GM19239 (cell line): ENCODE measurements at regions not wholly inside any gene's neighbourhood (a gene's known extent, or its start where the extent isn't known, plus 50 kb on each side); places are given as distances from the start of the nearest gene placed in this dataset.
A peak's percentile ranks its signal among the peaks of the same experiment; 100 is the strongest.

ENCODE experiments used
- DNase-seq: peaks from one replicate; pipeline ENCODE4 v3.0.0; 2011; ENCODE audit warnings: low spot score; ENCODE audit not compliant: insufficient read length
- FAIRE-seq: peaks from 2 replicates; lab custom pipeline; 2011; peaks lifted over from hg19 to GRCh38; lab: Jason Lieb, UNC

- FAIRE-seq (no peak), DNase-seq (no peak)
These were observed 53.0 kb upstream of the SMOX start for GRCh38 chr20:4095639-4096038.

GRCh38 chr20:4091490-4092479 lies 56.8 kb upstream of the SMOX start:
- FAIRE-seq: peak; percentile 33
- no peak for DNase-seq

GRCh38 chr20:4090756-4091489 lies 57.7 kb upstream of the SMOX start:
- FAIRE-seq (no peak), DNase-seq (no peak)

GRCh38 chr20:4089756-4090487 lies 58.7 kb upstream of the SMOX start:
- FAIRE-seq (no peak), DNase-seq (no peak)

- FAIRE-seq (no peak), DNase-seq (no peak)
These were observed 59.9 kb upstream of the SMOX start for GRCh38 chr20:4088766-4089165.

GRCh38 chr20:4087923-4088322 lies 60.7 kb upstream of the SMOX start:
- no peak for DNase-seq
- no peak for FAIRE-seq

GRCh38 chr20:4086771-4087687 lies 61.6 kb upstream of the SMOX start:
- FAIRE-seq (no peak), DNase-seq (no peak)

- FAIRE-seq (no peak), DNase-seq (no peak)
These were observed 63.9 kb upstream of the SMOX start for GRCh38 chr20:4084721-4085120.

- FAIRE-seq (no peak), DNase-seq (no peak)
These were observed 64.5 kb upstream of the SMOX start for GRCh38 chr20:4084096-4084495.

GRCh38 chr20:4083098-4083865 lies 65.3 kb upstream of the SMOX start:
- FAIRE-seq (no peak), DNase-seq (no peak)

- DNase-seq: peak; percentile 9
- peak; percentile 90 for FAIRE-seq
These were observed 66.1 kb upstream of the SMOX start for GRCh38 chr20:4082406-4083097.

- DNase-seq: no peak
- FAIRE-seq: no peak
These were observed 66.1 kb upstream of the RNF24 start for GRCh38 chr20:4081421-4081820.

- FAIRE-seq (no peak), DNase-seq (no peak)
These were observed 61.3 kb upstream of the RNF24 start for GRCh38 chr20:4076671-4077070.

GRCh38 chr20:4076033-4076432 lies 60.7 kb upstream of the RNF24 start:
- FAIRE-seq (no peak), DNase-seq (no peak)

GRCh38 chr20:4074877-4075455 lies 59.6 kb upstream of the RNF24 start:
- no peak for FAIRE-seq
- DNase-seq: no peak

GRCh38 chr20:4073852-4074741 lies 58.7 kb upstream of the RNF24 start:
- DNase-seq (no peak), FAIRE-seq (no peak)

GRCh38 chr20:4071178-4071693 lies 55.9 kb upstream of the RNF24 start:
- FAIRE-seq (no peak), DNase-seq (no peak)
